Endothelial cell of umbilical vein (primary cell): ENCODE measurements at regions not wholly inside any gene's neighbourhood (a gene's known extent, or its start where the extent isn't known, plus 50 kb on each side); places are given as distances from the start of the nearest gene placed in this dataset.

Experiments
- BruUV-seq: library from RNA; stranded (reverse); fragments of 400-500 nt; replicated peaks from 2 replicates; lab custom pipeline; 2021; lab: Mats Ljungman, UMichigan
- CTCF ChIA-PET: fragments of 300-600, 350-600 bp; sonication (Branson Sonifier 250); formaldehyde crosslinking; loops from one replicate; lab custom pipeline; 2021; ENCODE audit warnings: antibody characterized with exemption, inconsistent platforms; lab: Charles Lee
- POLR2A ChIA-PET: fragments of 300-600, 350-600 bp; sonication (Branson Sonifier 250); formaldehyde crosslinking; loops from one replicate; lab custom pipeline; 2021; ENCODE audit warnings: antibody characterized with exemption, inconsistent platforms; lab: Charles Lee
- DNase-seq: peaks from one replicate; pipeline ENCODE4 v3.0.0-alpha.2; 2011; ENCODE audit warnings: low read depth, low spot score
- FAIRE-seq: peaks from 2 replicates; lab custom pipeline; 2011; peaks lifted over from hg19 to GRCh38; lab: Jason Lieb, UNC
- H2AFZ ChIP-seq: 2 replicates; pipeline ENCODE4 v1.6.0; 2012; ENCODE audit warnings: low read depth, low read length, control low read depth, inconsistent platforms
- H3K27ac ChIP-seq: 2 replicates; pipeline ENCODE4 v1.5.1; 2011; ENCODE audit warnings: low read depth, mild to moderate bottlenecking, control low read depth, low read length, moderate library complexity; ENCODE audit not compliant: insufficient read depth
- H3K27me3 ChIP-seq, 2 experiments: 2 replicates each; pipeline versions ENCODE4 v1.6.0 to v1.6.1; 2011; ENCODE audit warnings: low read length in 2 of 2, mixed read lengths in 1 of 2; ENCODE audit not compliant: control insufficient read depth in 2 of 2, insufficient read depth in 2 of 2
- H3K36me3 ChIP-seq, 2 experiments: 2 replicates in 1 of 2; 3 replicates in 1 of 2; pipeline ENCODE4 v1.5.1; 2011; ENCODE audit warnings: low read length in 2 of 2, mild to moderate bottlenecking in 1 of 2, moderate library complexity in 1 of 2; ENCODE audit not compliant: control insufficient read depth in 2 of 2, insufficient read depth in 2 of 2; ENCODE audit errors: extremely low read depth in 1 of 2
- H3K4me1 ChIP-seq: 3 replicates; pipeline ENCODE4 v1.5.1; 2011; ENCODE audit warnings: mild to moderate bottlenecking, low read length; ENCODE audit not compliant: control insufficient read depth, insufficient read depth; ENCODE audit errors: extremely low read depth
- H3K4me2 ChIP-seq: 2 replicates; pipeline ENCODE4 v1.6.1; 2011; ENCODE audit warnings: low read length, control low read depth, mixed read lengths; ENCODE audit not compliant: insufficient read depth
- H3K4me3 ChIP-seq, 3 experiments: fragments of 200-600 bp in 1 of 3; sonication (generic), shearing (Covaris generic) in 1 of 3; replicated peaks in 1 of 3; 2 replicates each; pipeline ENCODE4 v1.5.1; 2011 to 2016; ENCODE audit warnings: control low read depth in 3 of 3, low read length in 3 of 3, mild to moderate bottlenecking in 2 of 3, inconsistent platforms in 1 of 3, low read depth in 1 of 3, moderate library complexity in 1 of 3; ENCODE audit not compliant: insufficient read depth in 1 of 3
- H3K79me2 ChIP-seq: 2 replicates; pipeline ENCODE4 v1.6.0; 2012; ENCODE audit warnings: low read length, inconsistent platforms; ENCODE audit not compliant: control insufficient read depth, insufficient read depth
- H3K9ac ChIP-seq: replicated peaks from 2 replicates; pipeline ENCODE3; 2011; ENCODE audit warnings: low read length, control low read depth; ENCODE audit not compliant: insufficient read depth; ENCODE audit errors: extremely low read depth
- H3K9me1 ChIP-seq: replicated peaks from 3 replicates; pipeline ENCODE4 v1.6.0; 2011; ENCODE audit warnings: mild to moderate bottlenecking, low read length; ENCODE audit not compliant: control insufficient read depth, insufficient read depth; ENCODE audit errors: extremely low read depth
- H3K9me3 ChIP-seq: replicated peaks from 2 replicates; pipeline ENCODE4 v1.5.1; 2012; ENCODE audit warnings: low read length, inconsistent platforms; ENCODE audit not compliant: control insufficient read depth, insufficient read depth
- H4K20me1 ChIP-seq: replicated peaks from 2 replicates; pipeline ENCODE3; 2011; ENCODE audit warnings: mild to moderate bottlenecking, low read length; ENCODE audit not compliant: control insufficient read depth, insufficient read depth; ENCODE audit errors: extremely low read depth
- EZH2 ChIP-seq: IDR thresholded peaks from 2 replicates; pipeline ENCODE4 v1.6.1; 2012; ENCODE audit warnings: borderline replicate concordance, low read depth, mild to moderate bottlenecking, moderate library complexity, low read length, inconsistent platforms; ENCODE audit not compliant: severe bottlenecking
- FOS ChIP-seq: IDR thresholded peaks from 2 replicates; pipeline ENCODE4 v1.6.1; 2011; ENCODE audit warnings: mild to moderate bottlenecking, low read length, moderate library complexity, borderline replicate concordance; ENCODE audit not compliant: insufficient read depth
- GATA2 ChIP-seq: IDR thresholded peaks from 2 replicates; pipeline ENCODE4 v1.7.0; 2011; ENCODE audit warnings: low read depth, mild to moderate bottlenecking, moderate library complexity, mixed read lengths, low read length; ENCODE audit not compliant: insufficient read length, insufficient read depth
- JUN ChIP-seq: IDR thresholded peaks from 2 replicates; pipeline ENCODE4 v1.6.1; 2011; ENCODE audit warnings: borderline replicate concordance, low read depth; ENCODE audit not compliant: insufficient read length, insufficient read depth
- MYC ChIP-seq: IDR thresholded peaks from one replicate; pipeline ENCODE4 v1.6.1; 2011; ENCODE audit warnings: mild to moderate bottlenecking, low read depth, low read length
- POLR2A ChIP-seq: IDR thresholded peaks from 2 replicates; pipeline ENCODE4 v1.6.1; 2012; ENCODE audit warnings: low read depth, mild to moderate bottlenecking, control low read depth, low read length
- POLR2AphosphoS5 ChIP-seq: IDR thresholded peaks from 2 replicates; pipeline ENCODE4 v1.6.1; 2012; ENCODE audit warnings: low read depth, mild to moderate bottlenecking, control low read depth, low read length, moderate library complexity; ENCODE audit not compliant: insufficient read depth
- dilution Hi-C: fragments of 300-500 bp; cut with MboI; formaldehyde crosslinking; loops from one replicate; pipeline ENCODE4 v1.15.0; 2019; ENCODE audit warnings: low sequenced_read_pairs; ENCODE audit not compliant: extremely low pct_ligation_motif_present
- intact Hi-C: fragments of 100-400 bp; cut with micrococcal nuclease; formaldehyde crosslinking; loops from one replicate; pipeline ENCODE4 v1.10.0; 2022
- TF ChIP-seq, protein P1 (sequence below): IDR thresholded peaks from 2 replicates; pipeline ENCODE4 v1.6.1; 2011; ENCODE audit not compliant: insufficient read depth, insufficient read length
- TF ChIP-seq, protein P2 (sequence below), 2 donors: IDR thresholded peaks; 1 replicate in 1 of 2; 2 replicates in 1 of 2; pipeline ENCODE4 v1.5.1; 2011; ENCODE audit warnings: low read length in 2 of 2, mild to moderate bottlenecking in 2 of 2, moderate library complexity in 2 of 2, control low read depth in 1 of 2, inconsistent platforms in 1 of 2, low read depth in 1 of 2; ENCODE audit not compliant: insufficient read depth in 1 of 2; ENCODE audit errors: extremely low read depth in 1 of 2

DNA sequence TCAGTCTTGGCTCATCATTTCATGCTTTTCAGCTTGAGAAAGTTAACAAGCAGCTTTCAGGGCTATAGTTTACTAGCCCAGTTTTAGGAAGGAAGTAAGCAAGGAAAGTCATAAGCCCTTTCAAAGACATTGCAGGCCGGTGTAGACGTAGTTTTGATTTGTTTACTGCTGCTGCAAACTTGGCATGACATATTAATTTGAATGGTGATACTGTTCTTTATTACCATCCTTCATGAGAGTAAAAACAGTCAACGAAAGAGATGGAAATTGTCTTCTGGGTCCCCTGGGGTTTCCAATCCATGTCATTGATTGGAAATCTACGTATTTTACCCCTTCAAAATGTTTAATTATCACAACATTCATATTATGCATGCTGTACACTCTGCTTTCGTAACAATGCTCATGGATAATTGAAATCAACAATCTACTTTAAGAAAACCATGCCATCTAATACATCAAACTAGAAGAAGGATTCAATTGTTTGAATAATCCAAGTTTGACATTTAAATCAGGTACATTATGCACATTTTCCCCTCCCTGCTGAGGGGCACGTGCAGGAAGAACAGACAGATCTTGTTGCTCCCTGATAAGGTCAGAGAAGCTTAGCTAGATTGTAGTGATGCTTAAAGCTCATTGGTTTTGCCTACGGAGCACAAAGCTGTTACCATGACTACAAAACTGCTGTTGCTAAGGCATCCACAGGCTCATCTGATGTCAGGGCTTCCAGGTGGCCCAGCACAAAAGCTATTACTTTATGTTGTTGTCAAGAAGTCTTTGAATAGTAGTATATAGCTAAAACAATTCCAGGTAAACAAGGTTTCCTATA, 139.9 kb upstream of the PRLR start:
- no TSS peak for BruUV-seq
- FAIRE-seq = no peak
- no peaks in the 10 kb centered on the region for H3K79me2 ChIP-seq

More for the DNA sequence above, 139.9 kb upstream of the PRLR start:
- DNase-seq = no peak
- POLR2A ChIA-PET = no interaction called here
- Histone ChIP-seq H3K4me3 (no peak overlapping the region), H4K20me1 (no peaks in the 10 kb centered on the region), H3K27me3 (no peaks in the 10 kb centered on the region), H2AFZ (no peak overlapping the region), H3K27ac (no peak overlapping the region), H3K9me3 (no peaks in the 10 kb centered on the region), H3K4me2 (no peak overlapping the region), H3K9ac (no peak overlapping the region), H3K4me1 (no peaks in the 10 kb centered on the region), H3K9me1 (no peaks in the 10 kb centered on the region), H3K36me3 (no peaks in the 10 kb centered on the region)
- no peak for TF ChIP-seq MYC
- TF ChIP-seq POLR2A = no peak
- no peak for TF ChIP-seq FOS
- TF ChIP-seq, protein P1, sequence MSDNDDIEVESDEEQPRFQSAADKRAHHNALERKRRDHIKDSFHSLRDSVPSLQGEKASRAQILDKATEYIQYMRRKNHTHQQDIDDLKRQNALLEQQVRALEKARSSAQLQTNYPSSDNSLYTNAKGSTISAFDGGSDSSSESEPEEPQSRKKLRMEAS = no peak
- no peak for TF ChIP-seq EZH2
- no peak for TF ChIP-seq POLR2AphosphoS5
- no peak for TF ChIP-seq JUN
- no peak for TF ChIP-seq GATA2
- TF ChIP-seq, protein P2, sequence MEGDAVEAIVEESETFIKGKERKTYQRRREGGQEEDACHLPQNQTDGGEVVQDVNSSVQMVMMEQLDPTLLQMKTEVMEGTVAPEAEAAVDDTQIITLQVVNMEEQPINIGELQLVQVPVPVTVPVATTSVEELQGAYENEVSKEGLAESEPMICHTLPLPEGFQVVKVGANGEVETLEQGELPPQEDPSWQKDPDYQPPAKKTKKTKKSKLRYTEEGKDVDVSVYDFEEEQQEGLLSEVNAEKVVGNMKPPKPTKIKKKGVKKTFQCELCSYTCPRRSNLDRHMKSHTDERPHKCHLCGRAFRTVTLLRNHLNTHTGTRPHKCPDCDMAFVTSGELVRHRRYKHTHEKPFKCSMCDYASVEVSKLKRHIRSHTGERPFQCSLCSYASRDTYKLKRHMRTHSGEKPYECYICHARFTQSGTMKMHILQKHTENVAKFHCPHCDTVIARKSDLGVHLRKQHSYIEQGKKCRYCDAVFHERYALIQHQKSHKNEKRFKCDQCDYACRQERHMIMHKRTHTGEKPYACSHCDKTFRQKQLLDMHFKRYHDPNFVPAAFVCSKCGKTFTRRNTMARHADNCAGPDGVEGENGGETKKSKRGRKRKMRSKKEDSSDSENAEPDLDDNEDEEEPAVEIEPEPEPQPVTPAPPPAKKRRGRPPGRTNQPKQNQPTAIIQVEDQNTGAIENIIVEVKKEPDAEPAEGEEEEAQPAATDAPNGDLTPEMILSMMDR (IDR thresholded peaks at IDR 0.05; ENCODE audit: extremely low read depth in 1 of 2, insufficient read depth in 1 of 2, low read depth in 1 of 2, low read length in 2 of 2) = no peak
- intact Hi-C loops = no loop called here
- dilution Hi-C loops = no loop called here
- CTCF ChIA-PET = no interaction called here
